ENCODE measurements at regions not wholly inside any gene's neighbourhood (a gene's known extent, or its start where the extent isn't known, plus 50 kb on each side); places are given as distances from the start of the nearest gene placed in this dataset.

GRCh38 chr16:51919736-51920135 is 627.2 kb downstream of the TOX3 start:
- TF ChIP-seq, protein P1, sequence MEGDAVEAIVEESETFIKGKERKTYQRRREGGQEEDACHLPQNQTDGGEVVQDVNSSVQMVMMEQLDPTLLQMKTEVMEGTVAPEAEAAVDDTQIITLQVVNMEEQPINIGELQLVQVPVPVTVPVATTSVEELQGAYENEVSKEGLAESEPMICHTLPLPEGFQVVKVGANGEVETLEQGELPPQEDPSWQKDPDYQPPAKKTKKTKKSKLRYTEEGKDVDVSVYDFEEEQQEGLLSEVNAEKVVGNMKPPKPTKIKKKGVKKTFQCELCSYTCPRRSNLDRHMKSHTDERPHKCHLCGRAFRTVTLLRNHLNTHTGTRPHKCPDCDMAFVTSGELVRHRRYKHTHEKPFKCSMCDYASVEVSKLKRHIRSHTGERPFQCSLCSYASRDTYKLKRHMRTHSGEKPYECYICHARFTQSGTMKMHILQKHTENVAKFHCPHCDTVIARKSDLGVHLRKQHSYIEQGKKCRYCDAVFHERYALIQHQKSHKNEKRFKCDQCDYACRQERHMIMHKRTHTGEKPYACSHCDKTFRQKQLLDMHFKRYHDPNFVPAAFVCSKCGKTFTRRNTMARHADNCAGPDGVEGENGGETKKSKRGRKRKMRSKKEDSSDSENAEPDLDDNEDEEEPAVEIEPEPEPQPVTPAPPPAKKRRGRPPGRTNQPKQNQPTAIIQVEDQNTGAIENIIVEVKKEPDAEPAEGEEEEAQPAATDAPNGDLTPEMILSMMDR (IDR thresholded peaks at IDR 0.05), result no peak
- TF ChIP-seq EP300 (IDR thresholded peaks at IDR 0.05; ENCODE audit: low read depth), result no peak

All from transverse colon (tissue), 3 donors.